GM10248 (cell line): ENCODE measurements at regions not wholly inside any gene's neighbourhood (a gene's known extent, or its start where the extent isn't known, plus 50 kb on each side); places are given as distances from the start of the nearest gene placed in this dataset.

Experiments used
- CTCF ChIA-PET: fragments of 300-600 bp; sonication (Branson Sonifier 250); formaldehyde crosslinking; extraction: SDS; loops from one replicate; lab custom pipeline; 2021; ENCODE audit warnings: antibody characterized with exemption; lab: Yijun Ruan, JAX
- POLR2A ChIA-PET: fragments of 350-650 bp; sonication (Branson Sonifier 250); formaldehyde crosslinking; extraction: SDS; loops from one replicate; lab custom pipeline; 2020; ENCODE audit warnings: antibody characterized with exemption; lab: Yijun Ruan, JAX
- DNase-seq: peaks from one replicate; pipeline ENCODE4 v3.0.0; 2012; ENCODE audit errors: extremely low spot score
- TF ChIP-seq, protein P1 (sequence below): IDR thresholded peaks from 2 replicates; pipeline ENCODE4 v1.5.1; 2012; ENCODE audit warnings: mild to moderate bottlenecking, low read depth; ENCODE audit errors: extremely low read depth, missing control alignments, control extremely low read depth

DNA sequence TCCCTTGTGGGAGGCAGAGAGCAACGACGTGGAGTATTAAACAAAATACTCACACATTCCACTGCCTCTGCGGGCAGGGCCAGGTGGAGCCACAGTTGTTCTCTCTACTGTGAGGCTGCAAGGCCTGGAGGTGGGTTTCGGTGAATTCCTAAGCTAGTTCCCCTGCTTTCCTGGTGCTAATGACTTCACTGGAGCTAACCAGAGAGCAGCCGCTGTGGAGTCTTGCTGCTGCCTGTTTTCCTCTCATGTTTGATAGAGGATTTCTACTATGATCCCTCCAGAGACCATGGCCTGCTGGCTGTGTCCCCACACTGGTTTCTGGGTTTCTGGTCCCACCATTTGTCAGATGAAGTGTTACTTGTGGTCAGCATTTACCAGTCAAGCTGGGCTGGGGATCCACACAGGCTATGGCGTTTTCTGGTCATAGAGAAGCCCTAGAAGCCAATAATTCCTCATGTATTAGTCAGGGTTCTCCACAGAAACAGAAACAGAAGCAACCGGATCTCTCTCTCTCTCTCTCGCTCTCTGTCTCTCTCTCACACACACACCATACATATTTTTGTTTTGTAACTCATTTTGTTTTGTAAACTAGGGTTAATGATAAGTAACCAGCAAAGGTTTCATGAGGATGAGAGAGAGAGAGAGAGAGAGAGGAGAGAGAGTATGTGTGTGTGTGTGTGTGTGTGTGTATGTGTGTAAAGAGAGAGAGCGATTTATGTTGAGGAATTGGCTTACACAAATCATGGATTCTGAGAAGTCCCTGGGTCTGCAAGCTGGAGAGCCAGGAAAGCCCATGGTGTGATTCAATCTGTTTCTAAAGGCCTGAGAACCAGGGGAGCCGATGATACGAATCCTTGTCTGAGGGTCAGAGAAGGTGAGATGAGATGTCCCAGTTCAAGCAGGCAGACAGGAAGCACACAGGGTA is 403.0 kb downstream of the GADD45G start:
- no peak for DNase-seq
- TF ChIP-seq, protein P1, sequence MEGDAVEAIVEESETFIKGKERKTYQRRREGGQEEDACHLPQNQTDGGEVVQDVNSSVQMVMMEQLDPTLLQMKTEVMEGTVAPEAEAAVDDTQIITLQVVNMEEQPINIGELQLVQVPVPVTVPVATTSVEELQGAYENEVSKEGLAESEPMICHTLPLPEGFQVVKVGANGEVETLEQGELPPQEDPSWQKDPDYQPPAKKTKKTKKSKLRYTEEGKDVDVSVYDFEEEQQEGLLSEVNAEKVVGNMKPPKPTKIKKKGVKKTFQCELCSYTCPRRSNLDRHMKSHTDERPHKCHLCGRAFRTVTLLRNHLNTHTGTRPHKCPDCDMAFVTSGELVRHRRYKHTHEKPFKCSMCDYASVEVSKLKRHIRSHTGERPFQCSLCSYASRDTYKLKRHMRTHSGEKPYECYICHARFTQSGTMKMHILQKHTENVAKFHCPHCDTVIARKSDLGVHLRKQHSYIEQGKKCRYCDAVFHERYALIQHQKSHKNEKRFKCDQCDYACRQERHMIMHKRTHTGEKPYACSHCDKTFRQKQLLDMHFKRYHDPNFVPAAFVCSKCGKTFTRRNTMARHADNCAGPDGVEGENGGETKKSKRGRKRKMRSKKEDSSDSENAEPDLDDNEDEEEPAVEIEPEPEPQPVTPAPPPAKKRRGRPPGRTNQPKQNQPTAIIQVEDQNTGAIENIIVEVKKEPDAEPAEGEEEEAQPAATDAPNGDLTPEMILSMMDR: no peak
- CTCF ChIA-PET: no interaction called here
- POLR2A ChIA-PET: no interaction called here

DNA sequence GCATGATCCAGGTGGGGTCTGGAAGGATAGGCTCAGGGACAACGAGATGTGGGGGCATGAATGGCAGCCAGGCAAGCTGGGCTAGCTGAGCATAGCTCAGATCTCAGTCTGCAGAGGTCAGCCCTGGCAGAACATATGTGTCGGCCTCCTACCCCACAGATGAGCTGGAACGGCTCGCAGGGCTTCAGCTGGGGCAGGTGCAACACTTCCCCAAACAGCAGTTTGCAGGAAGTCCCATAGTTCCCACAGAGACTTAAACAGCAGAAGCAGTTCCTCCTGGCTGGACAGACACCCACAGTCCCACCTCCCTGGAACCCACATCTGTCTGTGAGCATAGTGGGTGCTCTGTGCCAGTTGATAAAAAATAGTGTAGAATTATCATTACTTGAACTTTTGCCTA is 404.6 kb downstream of the GADD45G start:
- TF ChIP-seq, protein P1: no peak
- peak; percentile 60 for DNase-seq
- POLR2A ChIA-PET: no interaction called here
- CTCF ChIA-PET: interaction anchor here (1.6 kb wide), 1 partner anchor 23 kb away, joined by 4 read pairs; no protein-coding TSS in a partner anchor

DNA sequence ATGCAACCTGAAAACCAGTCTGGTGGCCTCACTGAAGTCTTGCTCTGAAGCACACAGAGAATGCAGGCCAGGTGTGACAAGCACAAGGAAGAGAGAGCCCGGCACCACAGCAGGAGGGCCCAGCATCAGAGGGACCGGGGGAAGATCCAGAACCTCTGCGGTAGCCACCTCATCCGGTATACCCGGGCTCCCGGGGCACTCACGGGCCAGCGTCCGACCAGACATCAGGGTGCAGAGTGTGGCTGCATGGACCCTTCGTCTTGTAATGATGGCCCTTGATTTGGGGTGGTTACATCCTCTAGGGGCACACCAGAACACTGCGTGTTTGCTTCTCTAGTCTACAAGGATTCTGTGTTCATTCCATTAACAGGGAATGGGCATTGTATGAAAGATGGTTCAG is 406.0 kb downstream of the GADD45G start:
- POLR2A ChIA-PET: no interaction called here
- TF ChIP-seq, protein P1: no peak
- DNase-seq: no peak
- CTCF ChIA-PET: no interaction called here

DNA sequence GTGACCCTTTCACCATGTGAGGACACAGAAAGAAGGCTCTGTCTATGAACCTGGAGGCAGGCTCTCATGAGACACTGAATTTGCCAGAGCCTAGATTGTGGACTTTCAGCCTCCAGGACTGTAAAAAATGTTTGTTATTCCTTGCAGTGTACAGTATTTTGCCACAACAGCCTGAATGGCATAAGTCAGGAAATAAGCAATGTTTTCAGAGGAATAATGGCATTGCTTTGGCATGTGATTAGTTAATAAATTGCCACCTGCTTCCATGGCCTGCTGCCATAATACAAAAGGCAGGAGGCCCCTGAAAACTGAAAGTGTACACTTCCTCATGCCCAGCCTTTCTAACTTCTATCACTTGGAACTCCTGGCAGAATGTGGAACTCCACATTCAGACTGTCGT is 408.1 kb downstream of the GADD45G start:
- TF ChIP-seq, protein P1: no peak
- DNase-seq: no peak
- POLR2A ChIA-PET: interaction anchor here (0.6 kb wide), 1 partner anchor 1017 kb away, joined by 6 read pairs; no protein-coding TSS in a partner anchor
- CTCF ChIA-PET: interaction anchor here (1.4 kb wide), 1 partner anchor 12 kb away, joined by 3 read pairs; no protein-coding TSS in a partner anchor

DNA sequence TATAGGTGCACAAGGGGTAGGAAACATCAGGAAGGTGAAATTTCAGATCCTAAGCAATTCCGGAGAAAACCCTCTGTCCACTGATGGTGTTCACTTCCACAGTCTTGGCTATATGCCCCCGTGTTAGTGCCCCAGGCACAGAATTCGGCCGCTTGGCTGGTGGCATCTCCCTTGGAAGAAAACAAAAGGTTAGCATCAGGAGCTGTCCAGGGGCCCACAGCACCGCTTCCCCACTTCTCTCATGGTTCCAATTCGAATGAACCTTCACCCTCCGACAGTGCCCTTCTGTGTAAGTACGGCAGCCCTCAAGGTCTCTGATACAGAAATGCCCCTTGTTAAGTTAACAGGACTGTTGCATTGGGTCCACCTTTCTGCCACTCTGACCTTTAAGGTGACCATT is 409.0 kb downstream of the GADD45G start:
- ChIA-PET POLR2A (no interaction called here), CTCF (no interaction called here)
- TF ChIP-seq, protein P1: no peak
- DNase-seq: no peak

DNA sequence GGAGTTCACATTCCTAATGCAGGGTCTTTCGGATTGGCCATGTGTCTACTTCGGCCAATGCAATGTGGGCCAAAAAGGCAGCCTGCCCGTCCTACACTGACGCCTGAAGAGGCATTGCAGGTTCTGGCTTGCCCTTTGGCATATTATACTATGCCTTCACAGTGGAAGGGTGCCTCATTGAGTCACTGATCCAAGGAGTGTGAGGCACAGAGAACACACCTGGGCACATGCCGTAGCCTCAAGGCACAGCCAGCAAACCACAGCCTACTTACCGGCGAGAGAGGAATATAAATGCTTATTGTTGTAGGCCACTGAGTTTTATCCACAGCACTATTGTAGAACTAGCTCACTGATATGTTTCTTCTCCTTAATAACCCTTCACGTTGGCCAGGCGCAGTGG is 409.6 kb downstream of the GADD45G start:
- TF ChIP-seq, protein P1: no peak
- POLR2A ChIA-PET: no interaction called here
- no peak for DNase-seq
- CTCF ChIA-PET: no interaction called here
